ENCODE measurements at regions not wholly inside any gene's neighbourhood (a gene's known extent, or its start where the extent isn't known, plus 50 kb on each side); places are given as distances from the start of the nearest gene placed in this dataset.
A peak's percentile ranks its signal among the peaks of the same experiment; 100 is the strongest.

DNA sequence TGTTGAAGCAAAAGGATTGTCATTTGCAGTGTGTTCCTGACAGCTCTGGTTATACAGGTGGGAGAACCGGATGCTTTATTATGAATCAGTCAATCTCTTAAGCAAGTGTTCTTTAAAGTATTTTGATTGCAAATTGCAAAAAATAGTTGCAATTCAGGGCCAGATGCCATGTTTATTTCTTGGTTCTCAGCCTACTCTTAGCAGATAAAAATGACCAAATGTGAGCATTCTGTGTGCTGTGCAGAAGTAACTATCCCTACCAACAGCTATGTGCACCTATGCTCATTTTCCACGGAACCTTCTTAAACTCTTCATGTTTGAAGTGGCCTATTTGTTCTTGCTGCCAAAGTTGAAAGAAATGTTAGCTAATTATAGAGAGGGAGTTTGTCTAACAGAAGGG lies 262.3 kb upstream of the RASGRP1 start:
- no peak for DNase-seq (ENCODE audit: low read depth)
- TF ChIP-seq, protein P1, sequence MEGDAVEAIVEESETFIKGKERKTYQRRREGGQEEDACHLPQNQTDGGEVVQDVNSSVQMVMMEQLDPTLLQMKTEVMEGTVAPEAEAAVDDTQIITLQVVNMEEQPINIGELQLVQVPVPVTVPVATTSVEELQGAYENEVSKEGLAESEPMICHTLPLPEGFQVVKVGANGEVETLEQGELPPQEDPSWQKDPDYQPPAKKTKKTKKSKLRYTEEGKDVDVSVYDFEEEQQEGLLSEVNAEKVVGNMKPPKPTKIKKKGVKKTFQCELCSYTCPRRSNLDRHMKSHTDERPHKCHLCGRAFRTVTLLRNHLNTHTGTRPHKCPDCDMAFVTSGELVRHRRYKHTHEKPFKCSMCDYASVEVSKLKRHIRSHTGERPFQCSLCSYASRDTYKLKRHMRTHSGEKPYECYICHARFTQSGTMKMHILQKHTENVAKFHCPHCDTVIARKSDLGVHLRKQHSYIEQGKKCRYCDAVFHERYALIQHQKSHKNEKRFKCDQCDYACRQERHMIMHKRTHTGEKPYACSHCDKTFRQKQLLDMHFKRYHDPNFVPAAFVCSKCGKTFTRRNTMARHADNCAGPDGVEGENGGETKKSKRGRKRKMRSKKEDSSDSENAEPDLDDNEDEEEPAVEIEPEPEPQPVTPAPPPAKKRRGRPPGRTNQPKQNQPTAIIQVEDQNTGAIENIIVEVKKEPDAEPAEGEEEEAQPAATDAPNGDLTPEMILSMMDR (conservative IDR thresholded peaks at IDR 0.05; ENCODE audit: control insufficient read depth, insufficient read depth, low read depth, low read length) = no peak
- H3K4me3 ChIP-seq (ENCODE audit: control insufficient read depth, low read depth, low read length) = no peak overlapping the region

DNA sequence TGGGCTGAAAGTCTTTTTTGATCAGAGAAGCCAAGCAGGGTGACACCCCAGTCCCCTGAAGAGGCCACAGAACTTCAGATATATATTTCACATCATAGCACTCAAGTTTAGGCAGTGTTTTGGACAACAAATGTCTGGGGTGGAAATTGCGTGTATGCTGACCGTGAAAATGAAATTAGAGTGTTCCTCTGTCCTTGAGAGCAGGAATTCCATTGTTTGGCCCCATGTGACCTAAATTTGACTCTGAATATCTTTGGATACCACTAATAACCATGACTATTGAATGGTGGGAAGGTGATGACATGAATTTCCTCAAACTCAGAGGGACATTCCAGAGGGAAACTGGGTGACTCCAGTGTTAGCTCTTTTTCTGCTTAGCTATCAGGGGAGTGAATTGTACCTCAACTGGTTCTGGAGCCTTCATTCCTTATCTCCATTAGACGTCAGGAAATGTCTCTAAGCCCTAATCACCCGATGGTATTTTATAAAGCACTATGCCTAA lies 263.5 kb upstream of the RASGRP1 start:
- H3K4me3 ChIP-seq (ENCODE audit: control insufficient read depth, low read depth, low read length) = no peak overlapping the region
- DNase-seq (ENCODE audit: low read depth) = peak; percentile 35
- TF ChIP-seq, protein P1 (conservative IDR thresholded peaks at IDR 0.05; ENCODE audit: control insufficient read depth, insufficient read depth, low read depth, low read length) = no peak

DNA sequence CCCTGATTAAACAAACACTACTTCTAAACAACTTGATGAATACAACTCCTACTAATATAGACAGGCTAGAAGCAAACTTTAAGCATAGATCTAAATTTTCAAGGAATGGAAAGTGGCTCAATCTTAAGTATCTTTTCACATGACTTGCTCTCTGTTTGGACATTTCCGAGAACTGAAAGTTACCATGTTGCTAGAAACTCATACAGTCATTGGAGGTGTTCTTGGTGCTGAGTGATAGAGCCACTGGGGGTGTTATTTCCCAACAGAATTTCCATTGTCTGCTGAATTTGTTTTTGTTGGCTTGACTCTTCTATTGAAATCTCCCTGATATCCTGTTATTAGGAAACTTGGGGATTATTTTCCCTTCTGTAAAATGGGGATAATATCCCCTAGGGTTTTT lies 264.5 kb upstream of the RASGRP1 start:
- no peak overlapping the region for H3K4me3 ChIP-seq (ENCODE audit: control insufficient read depth, low read depth, low read length)
- TF ChIP-seq, protein P1 (conservative IDR thresholded peaks at IDR 0.05; ENCODE audit: control insufficient read depth, insufficient read depth, low read depth, low read length) = no peak
- no peak for DNase-seq (ENCODE audit: low read depth)

DNA sequence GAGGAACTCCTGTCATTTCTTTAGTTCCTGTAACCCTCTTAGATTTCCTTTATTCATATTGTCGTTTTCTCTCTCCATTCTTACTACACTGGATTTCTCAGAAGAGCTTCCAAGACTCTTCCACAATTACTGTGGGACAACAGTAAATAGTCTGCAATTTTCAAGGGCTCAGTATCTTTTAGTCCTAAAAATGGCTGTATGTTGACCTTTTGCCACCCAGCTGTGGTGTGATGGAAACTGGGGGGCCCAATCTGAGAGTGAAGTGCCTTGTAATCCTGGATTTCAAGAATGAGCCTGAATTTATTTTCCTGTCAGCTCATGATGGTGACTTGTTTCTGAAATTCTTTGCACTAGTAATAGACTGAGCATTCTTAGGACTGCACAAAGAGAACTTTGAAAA lies 277.6 kb upstream of the RASGRP1 start:
- no peak overlapping the region for H3K4me3 ChIP-seq (ENCODE audit: control insufficient read depth, low read depth, low read length)
- TF ChIP-seq, protein P1 (conservative IDR thresholded peaks at IDR 0.05; ENCODE audit: control insufficient read depth, insufficient read depth, low read depth, low read length) = no peak
- no peak for DNase-seq (ENCODE audit: low read depth)

DNA sequence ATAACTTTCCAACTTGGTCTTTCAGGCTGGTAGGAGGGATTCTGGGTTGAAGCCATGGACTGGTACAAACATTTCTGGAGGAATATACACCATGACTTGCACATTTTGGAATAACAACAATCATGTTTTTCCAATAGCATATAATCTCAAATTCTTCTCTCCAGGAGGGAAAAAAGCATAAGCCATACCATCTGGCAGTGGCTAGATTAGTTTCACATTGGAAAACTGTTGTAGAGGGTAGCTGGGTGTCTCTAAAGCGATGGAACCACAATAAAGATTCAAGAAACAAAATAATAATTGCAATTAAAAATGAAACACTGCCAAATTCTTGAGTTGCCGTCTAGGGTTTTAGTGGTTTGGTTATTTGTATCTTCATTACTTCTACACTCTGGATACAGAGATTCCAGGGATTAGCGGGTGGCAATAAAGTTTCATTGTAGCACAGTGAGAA lies 278.5 kb upstream of the RASGRP1 start:
- DNase-seq (ENCODE audit: low read depth) = no peak

DNA sequence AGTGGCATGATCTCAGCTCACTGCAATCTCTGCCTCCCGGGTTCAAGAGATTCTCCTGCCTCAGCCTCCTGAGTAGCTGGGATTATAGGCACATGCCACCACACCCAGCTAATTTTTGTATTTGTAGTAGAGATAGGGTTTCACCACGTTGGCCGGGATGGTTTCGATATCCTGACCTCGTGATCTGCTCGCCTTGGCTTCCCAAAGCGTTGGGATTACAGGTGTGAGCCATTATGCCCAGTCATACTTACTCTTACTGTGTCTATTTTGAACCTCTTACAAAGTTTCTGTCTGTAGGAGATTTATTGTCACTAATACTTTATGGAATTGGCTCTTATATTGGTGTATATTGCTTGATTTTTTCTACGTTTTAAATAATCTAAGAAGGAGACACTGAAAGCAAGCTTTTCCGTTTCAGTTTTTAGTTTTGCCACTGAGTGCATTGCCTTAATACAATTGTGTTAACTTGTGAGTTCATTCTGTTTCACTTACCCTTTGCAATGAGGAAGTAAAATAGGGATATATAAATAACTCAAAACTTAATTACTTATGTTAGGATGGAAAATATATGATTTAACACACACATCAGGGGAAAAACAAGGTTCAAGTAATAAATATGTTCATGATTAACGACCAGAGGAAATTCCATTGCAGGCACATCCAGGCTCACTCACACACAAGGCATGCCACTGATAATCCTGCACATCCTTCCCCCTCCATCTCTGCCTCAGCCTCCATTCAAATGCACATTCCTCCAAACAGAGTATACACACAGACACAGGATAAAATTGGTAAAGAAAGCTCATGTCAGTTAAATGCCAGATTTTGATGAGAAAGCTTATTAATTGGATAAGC lies 279.3 kb upstream of the RASGRP1 start:
- peak; percentile 59 for DNase-seq (ENCODE audit: low read depth)
- TF ChIP-seq, protein P1 (conservative IDR thresholded peaks at IDR 0.05; ENCODE audit: control insufficient read depth, insufficient read depth, low read depth, low read length) = no peak
- H3K4me3 ChIP-seq (ENCODE audit: control insufficient read depth, low read depth, low read length) = no peak overlapping the region

More for the DNA sequence above, 278.5 kb upstream of the RASGRP1 start:
- H3K4me3 ChIP-seq (ENCODE audit: control insufficient read depth, low read depth, low read length) = no peak overlapping the region
- TF ChIP-seq, protein P1 (conservative IDR thresholded peaks at IDR 0.05; ENCODE audit: control insufficient read depth, insufficient read depth, low read depth, low read length) = no peak
